ENCODE measurements at regions not wholly inside any gene's neighbourhood (a gene's known extent, or its start where the extent isn't known, plus 50 kb on each side); places are given as distances from the start of the nearest gene placed in this dataset.

DNA sequence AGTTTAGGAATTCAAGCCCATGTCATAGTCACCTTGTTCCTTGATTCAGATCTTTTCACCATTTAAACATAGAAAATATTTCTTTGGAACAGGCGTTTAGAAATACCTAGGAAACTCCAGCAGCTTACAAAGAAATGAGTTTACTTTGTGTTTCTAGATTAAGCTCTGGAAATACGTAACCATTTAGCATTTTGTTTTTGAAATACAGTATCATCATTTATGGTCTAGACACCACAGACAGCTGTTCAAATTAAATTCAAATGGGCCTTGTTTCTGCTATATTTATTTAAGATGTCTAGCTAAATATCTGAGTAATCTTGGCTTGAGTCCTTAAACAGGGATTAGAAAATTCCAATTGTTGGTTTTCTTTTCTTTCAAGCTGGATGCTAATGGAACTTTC lies 228.5 kb downstream of the NDFIP2 start:
- DNase-seq (ENCODE audit: low spot score in 2 of 2) = no peak
- Histone ChIP-seq H3K4me3 (no peak overlapping the region), H3K27me3 (no peaks in the 10 kb centered on the region), H3K36me3 (no peaks in the 10 kb centered on the region), H3K27ac (peak overlapping the region in 1 of 2 donors; percentile 6), H3K4me1 (no peaks in the 10 kb centered on the region), H3K9me3 (no peaks in the 10 kb centered on the region)
- TF ChIP-seq POLR2A (IDR thresholded peaks at IDR 0.05) (no peak), POLR2AphosphoS5 (IDR thresholded peaks at IDR 0.05) (no peak)
- TF ChIP-seq, protein P1, sequence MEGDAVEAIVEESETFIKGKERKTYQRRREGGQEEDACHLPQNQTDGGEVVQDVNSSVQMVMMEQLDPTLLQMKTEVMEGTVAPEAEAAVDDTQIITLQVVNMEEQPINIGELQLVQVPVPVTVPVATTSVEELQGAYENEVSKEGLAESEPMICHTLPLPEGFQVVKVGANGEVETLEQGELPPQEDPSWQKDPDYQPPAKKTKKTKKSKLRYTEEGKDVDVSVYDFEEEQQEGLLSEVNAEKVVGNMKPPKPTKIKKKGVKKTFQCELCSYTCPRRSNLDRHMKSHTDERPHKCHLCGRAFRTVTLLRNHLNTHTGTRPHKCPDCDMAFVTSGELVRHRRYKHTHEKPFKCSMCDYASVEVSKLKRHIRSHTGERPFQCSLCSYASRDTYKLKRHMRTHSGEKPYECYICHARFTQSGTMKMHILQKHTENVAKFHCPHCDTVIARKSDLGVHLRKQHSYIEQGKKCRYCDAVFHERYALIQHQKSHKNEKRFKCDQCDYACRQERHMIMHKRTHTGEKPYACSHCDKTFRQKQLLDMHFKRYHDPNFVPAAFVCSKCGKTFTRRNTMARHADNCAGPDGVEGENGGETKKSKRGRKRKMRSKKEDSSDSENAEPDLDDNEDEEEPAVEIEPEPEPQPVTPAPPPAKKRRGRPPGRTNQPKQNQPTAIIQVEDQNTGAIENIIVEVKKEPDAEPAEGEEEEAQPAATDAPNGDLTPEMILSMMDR (IDR thresholded peaks at IDR 0.05) = no peak
- intact Hi-C loops (cut with DNase I; ENCODE audit: low total_unique reads) = no loop called here

DNA sequence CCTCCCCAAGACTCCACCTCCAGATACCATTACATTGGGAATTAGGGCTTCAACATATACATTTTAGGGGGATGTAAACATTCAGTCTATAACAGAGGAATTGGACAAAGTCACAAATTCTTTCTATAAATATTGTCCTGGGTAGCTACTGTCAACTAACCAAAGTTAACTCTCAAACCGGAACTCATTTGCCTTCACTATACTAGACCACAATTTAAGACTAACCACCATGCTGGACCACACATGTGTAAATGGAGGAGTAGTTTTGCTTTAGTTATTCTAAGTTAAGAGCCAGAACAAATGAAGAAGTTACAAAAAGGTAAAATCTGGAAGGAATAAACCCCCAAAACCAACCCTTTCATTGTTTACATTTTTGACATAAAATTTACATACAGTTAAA lies 222.8 kb downstream of the NDFIP2 start:
- TF ChIP-seq POLR2A (IDR thresholded peaks at IDR 0.05) (no peak), POLR2AphosphoS5 (IDR thresholded peaks at IDR 0.05) (no peak)
- TF ChIP-seq, protein P1 (IDR thresholded peaks at IDR 0.05) = no peak
- Histone ChIP-seq H3K4me3 (no peak overlapping the region), H3K4me1 (no peaks in the 10 kb centered on the region), H3K27ac (no peak overlapping the region), H3K36me3 (no peaks in the 10 kb centered on the region), H3K27me3 (no peaks in the 10 kb centered on the region), H3K9me3 (no peaks in the 10 kb centered on the region)
- intact Hi-C loops (cut with DNase I; ENCODE audit: low total_unique reads) = no loop called here
- DNase-seq (ENCODE audit: low spot score in 2 of 2) = no peak

DNA sequence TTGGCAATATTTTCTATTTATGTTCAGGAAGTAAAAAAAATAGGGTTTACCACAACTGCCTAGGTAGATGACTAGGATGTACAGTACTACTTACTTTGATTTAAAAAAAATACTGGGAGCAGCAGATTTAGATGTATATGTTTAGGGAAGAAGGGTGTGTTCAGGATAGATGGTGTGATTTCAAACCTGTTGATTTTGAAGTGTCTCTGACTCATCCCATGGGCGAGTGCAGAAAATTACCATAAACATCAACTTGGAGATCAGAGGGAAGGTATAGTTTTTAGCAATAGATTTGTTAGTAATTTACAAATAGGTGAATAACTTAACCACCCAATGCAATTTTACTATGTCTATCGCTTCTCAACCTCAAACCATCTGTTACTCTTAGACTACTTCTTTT lies 214.8 kb downstream of the NDFIP2 start:
- Histone ChIP-seq H3K4me1 (no peaks in the 10 kb centered on the region), H3K4me3 (no peak overlapping the region), H3K36me3 (no peaks in the 10 kb centered on the region), H3K27me3 (no peaks in the 10 kb centered on the region), H3K9me3 (no peaks in the 10 kb centered on the region), H3K27ac (no peak overlapping the region)
- no peak for DNase-seq (ENCODE audit: low spot score in 2 of 2)
- TF ChIP-seq, protein P1 (IDR thresholded peaks at IDR 0.05) = no peak
- TF ChIP-seq POLR2A (IDR thresholded peaks at IDR 0.05) (no peak), POLR2AphosphoS5 (IDR thresholded peaks at IDR 0.05) (no peak)
- intact Hi-C loops (cut with DNase I; ENCODE audit: low total_unique reads) = no loop called here

DNA sequence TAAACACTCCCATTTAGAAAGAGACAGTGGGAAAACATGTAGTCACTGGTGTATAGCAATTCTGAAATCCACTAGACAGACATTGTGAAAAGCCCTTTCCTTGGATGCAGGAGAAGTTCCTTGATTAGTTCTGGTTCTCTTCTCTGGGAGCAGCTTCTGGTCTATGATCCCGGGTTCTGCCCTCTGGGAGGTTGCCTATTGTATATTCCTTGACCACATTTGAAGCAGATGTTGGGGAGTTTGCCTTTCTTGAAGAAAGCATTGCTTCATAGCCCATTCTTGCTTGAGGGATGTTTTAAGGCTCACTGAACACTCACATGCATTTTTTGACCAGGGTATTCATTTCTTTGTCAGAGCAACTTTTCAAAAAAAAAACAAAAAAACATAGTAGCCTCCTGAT lies 211.9 kb downstream of the NDFIP2 start:
- intact Hi-C loops (cut with DNase I; ENCODE audit: low total_unique reads) = no loop called here
- H3K9me3 ChIP-seq = no peaks in the 10 kb centered on the region
- no peak overlapping the region for H3K27ac ChIP-seq
- DNase-seq (ENCODE audit: low spot score in 2 of 2) = no peak
- TF ChIP-seq, protein P1 (IDR thresholded peaks at IDR 0.05) = no peak
- TF ChIP-seq POLR2AphosphoS5 (IDR thresholded peaks at IDR 0.05) = no peak
- no peak for TF ChIP-seq POLR2A (IDR thresholded peaks at IDR 0.05)
- H3K36me3 ChIP-seq = no peaks in the 10 kb centered on the region
- no peak overlapping the region for H3K4me3 ChIP-seq
- H3K4me1 ChIP-seq = no peaks in the 10 kb centered on the region
- no peaks in the 10 kb centered on the region for H3K27me3 ChIP-seq

DNA sequence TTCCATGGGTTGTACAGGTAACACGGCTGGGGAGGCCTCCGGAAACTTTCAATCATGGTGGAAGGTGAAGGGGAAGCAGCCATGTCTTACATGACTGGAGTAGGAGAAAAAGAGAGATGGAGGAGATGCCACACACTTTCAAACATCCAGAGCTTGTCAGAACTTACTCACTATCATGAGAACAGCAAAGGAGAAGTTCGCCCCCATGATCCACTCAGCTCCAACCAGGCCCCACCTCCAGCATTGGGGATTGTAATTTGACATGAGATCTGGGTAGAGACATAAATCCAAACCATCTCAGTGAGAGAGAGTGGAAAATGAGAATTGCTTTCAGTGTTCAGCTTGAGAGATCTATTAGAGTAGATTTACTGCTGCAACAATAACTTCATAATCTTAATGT lies 210.9 kb downstream of the NDFIP2 start:
- intact Hi-C loops (cut with DNase I; ENCODE audit: low total_unique reads) = no loop called here
- Histone ChIP-seq H3K27ac (no peak overlapping the region), H3K4me1 (no peaks in the 10 kb centered on the region), H3K27me3 (no peaks in the 10 kb centered on the region), H3K36me3 (no peaks in the 10 kb centered on the region), H3K4me3 (no peak overlapping the region), H3K9me3 (no peaks in the 10 kb centered on the region)
- TF ChIP-seq POLR2A (IDR thresholded peaks at IDR 0.05) = no peak
- no peak for DNase-seq (ENCODE audit: low spot score in 2 of 2)

DNA sequence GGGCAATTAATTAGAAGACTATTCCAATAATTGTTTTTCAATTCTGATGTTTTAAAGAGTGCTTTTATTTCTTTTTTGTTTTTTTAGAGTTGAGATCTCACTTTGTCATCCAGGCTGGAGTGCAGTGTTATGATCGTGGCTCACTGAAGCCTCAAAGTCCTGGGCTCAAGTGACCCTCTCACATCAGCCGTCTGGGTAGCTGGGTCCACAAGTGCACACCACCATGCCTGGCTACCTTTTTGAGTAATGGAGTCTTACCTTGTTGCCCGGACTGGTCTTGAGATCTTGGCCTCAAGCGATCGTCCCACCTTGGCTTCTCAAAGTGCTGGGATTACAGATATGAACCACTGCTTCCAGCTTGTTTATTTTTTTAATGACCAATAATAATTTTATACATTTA lies 207.8 kb downstream of the NDFIP2 start:
- TF ChIP-seq, protein P1 (IDR thresholded peaks at IDR 0.05) = no peak
- no peak for TF ChIP-seq POLR2AphosphoS5 (IDR thresholded peaks at IDR 0.05)
- TF ChIP-seq POLR2A (IDR thresholded peaks at IDR 0.05) = no peak
- intact Hi-C loops (cut with DNase I; ENCODE audit: low total_unique reads) = no loop called here
- Histone ChIP-seq H3K4me1 (no peaks in the 10 kb centered on the region), H3K4me3 (no peak overlapping the region), H3K27ac (no peak overlapping the region), H3K27me3 (no peaks in the 10 kb centered on the region), H3K36me3 (no peaks in the 10 kb centered on the region), H3K9me3 (no peaks in the 10 kb centered on the region)
- no peak for DNase-seq (ENCODE audit: low spot score in 2 of 2)

All from breast epithelium (tissue), 4 donors.